ENCODE measurements at regions not wholly inside any gene's neighbourhood (a gene's known extent, or its start where the extent isn't known, plus 50 kb on each side); places are given as distances from the start of the nearest gene placed in this dataset.

DNA sequence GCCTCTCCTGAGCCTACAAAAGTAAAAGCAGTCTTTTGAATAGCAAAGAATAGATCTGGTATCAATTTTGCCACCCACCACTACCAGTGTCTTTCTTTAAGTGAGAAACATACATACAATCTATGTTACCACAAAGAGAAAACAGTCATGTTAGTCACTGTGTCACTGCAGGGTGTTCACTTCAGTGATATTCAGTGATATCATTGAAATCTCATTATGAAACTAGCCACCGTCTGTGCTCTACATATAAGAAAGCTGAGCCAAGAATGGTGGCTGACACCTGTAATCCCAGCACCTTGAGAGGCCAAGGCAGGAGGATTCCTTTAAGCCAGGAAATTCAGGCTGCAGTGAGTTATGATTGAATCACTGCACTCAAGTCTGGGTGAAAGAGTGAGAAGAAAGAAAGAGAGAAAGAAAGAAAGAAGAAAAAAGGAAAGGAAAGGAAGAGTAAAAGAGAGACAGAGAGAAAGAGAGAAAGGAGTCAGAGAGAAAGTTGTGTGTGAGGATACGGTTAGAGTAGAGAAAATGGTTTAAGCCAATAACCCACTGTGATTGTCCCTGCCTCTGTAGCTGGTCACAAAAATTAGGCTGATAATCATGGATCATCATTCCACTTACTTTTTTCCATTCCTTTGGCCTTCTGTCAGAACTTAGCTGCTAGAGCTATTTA is 847.1 kb downstream of the FAM181B start:
- H3K4me3 ChIP-seq (replicated peaks; ENCODE audit: low read depth, low read length) = no peak overlapping the region
- no peak for DNase-seq (ENCODE audit: low read depth)
- TF ChIP-seq, protein P1, sequence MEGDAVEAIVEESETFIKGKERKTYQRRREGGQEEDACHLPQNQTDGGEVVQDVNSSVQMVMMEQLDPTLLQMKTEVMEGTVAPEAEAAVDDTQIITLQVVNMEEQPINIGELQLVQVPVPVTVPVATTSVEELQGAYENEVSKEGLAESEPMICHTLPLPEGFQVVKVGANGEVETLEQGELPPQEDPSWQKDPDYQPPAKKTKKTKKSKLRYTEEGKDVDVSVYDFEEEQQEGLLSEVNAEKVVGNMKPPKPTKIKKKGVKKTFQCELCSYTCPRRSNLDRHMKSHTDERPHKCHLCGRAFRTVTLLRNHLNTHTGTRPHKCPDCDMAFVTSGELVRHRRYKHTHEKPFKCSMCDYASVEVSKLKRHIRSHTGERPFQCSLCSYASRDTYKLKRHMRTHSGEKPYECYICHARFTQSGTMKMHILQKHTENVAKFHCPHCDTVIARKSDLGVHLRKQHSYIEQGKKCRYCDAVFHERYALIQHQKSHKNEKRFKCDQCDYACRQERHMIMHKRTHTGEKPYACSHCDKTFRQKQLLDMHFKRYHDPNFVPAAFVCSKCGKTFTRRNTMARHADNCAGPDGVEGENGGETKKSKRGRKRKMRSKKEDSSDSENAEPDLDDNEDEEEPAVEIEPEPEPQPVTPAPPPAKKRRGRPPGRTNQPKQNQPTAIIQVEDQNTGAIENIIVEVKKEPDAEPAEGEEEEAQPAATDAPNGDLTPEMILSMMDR (IDR thresholded peaks at IDR 0.05; ENCODE audit: low read length, missing control alignments) = no peak

DNA sequence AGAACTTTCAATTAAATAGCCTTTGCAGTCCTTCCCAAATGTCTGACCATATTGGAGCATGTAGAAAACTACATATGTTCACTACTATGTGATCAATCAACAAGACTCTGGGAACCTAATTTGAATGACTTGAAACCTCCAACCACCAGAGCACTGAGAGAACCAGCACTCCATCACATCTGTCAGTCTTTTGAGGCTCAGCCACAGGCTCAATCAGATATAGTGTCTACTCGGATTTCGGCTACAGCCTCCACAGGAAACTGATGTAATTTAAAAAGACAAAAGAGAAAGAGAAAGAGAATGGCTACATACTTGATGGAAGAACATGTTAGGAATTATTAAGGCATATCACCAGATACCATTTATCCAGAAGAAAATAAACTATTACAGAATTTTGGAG is 859.0 kb downstream of the FAM181B start:
- TF ChIP-seq, protein P1 (IDR thresholded peaks at IDR 0.05; ENCODE audit: low read length, missing control alignments) = no peak
- H3K4me3 ChIP-seq (replicated peaks; ENCODE audit: low read depth, low read length) = no peak overlapping the region
- no peak for DNase-seq (ENCODE audit: low read depth)

DNA sequence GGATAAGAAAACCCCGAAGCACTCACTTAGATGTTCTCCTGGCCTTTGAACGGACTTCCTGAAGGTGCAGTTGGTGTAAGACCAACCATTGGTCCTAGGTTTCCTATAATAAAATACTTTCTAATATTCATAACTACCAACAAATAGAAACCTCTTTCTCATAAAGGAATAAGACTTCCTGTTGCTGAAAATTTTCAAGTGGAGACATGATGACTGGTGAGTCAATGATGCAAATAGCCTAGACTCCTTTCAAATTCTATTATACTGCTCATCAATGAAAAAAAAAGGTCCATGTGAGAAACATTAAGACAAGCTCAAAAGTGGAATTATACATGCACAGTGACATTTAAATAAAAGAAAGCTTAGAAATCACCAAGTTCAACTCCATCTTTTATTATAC is 862.8 kb downstream of the FAM181B start:
- no peak overlapping the region for H3K4me3 ChIP-seq (replicated peaks; ENCODE audit: low read depth, low read length)
- DNase-seq (ENCODE audit: low read depth) = no peak
- TF ChIP-seq, protein P1 (IDR thresholded peaks at IDR 0.05; ENCODE audit: low read length, missing control alignments) = no peak

DNA sequence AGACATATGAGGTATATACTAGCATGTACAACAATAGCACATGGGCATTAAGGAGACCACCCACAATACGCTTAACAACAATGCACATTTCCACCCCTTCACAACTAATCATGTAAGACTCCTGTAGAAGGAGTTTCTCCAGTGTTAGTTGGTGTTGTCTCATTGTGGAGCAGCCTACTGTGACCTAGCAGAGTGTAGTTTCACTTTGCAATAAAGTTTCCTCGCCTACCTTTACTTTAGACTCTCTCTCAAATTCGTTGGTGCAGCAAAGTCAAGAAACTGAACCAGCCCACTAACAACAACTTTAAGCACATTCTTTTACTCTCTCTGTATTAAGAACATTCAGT is 863.6 kb downstream of the FAM181B start:
- TF ChIP-seq, protein P1 (IDR thresholded peaks at IDR 0.05; ENCODE audit: low read length, missing control alignments) = no peak
- no peak for DNase-seq (ENCODE audit: low read depth)
- no peak overlapping the region for H3K4me3 ChIP-seq (replicated peaks; ENCODE audit: low read depth, low read length)

DNA sequence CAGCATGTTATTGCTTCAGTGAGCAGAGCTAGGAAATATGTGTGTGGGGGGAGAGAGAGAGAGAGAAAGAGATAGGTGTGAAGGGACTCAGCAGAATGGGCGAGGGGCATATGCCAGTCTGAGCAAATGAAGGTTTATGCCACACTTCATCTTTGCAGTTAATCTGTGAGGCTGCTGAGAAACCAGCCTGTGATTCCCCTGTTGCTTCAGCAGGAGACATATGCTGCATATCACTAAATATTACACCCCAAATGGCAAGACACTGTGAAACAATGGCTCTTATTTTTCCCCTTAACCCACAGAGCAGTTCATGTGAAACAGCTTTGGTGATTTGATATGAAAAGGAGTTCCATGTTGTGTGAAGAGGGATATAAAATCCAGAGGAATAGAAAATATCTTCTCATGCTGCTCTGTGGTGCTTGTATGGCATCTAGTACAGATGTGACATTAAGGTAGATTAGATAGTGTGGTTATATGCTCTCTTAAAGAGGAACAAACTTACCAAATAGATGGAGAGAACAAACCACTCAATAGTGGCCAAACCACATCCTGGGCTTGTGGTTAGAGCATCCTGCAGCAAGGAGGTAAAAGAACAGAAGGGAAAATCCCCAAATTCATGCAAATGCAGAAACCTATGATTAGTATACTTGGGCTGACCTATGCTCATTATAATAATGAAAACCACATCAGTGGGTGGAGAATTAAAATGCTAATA is 864.2 kb downstream of the FAM181B start:
- H3K4me3 ChIP-seq (replicated peaks; ENCODE audit: low read depth, low read length) = no peak overlapping the region
- TF ChIP-seq, protein P1 (IDR thresholded peaks at IDR 0.05; ENCODE audit: low read length, missing control alignments) = no peak
- peak; percentile 10 for DNase-seq (ENCODE audit: low read depth)

DNA sequence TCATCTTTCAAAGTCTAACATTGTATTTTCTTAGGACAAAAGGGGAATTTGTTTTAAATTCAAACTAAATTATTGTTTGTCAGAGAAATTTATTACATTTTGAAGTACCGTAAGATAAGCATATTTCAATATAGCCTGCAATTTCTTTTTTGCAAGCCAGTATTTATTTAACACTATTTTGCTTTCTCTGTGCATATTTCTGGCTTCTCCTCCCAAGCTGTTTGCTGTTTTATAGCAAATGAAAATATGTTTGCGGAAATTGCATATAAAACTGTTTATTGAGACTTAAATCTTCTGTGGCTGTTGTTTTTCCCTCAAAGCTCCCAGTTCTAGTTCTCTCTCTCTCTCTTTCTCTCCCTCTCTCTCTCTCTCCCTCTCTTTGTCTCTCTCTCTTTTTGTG is 866.8 kb downstream of the FAM181B start:
- TF ChIP-seq, protein P1 (IDR thresholded peaks at IDR 0.05; ENCODE audit: low read length, missing control alignments) = no peak
- no peak for DNase-seq (ENCODE audit: low read depth)

DNA sequence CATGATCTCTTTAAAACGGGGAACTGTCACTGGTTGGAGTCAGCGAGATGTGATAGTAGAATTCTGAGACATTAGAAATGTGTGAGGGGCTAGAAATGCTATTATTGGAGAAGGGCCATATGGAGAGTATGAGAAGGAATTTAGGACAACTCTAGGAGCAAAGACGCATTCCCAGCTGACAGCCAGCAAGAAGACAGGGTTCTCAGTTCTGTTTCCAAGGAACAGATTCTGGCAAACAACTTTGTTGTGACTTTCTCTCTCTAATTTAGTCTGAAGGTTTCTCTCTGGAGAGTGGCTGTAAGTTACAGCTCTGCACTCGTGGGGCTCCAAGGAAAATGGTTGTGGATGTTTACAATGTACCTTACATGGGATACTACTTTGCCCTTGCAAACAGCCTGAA is 876.3 kb downstream of the FAM181B start:
- TF ChIP-seq, protein P1 (IDR thresholded peaks at IDR 0.05; ENCODE audit: low read length, missing control alignments) = no peak
- no peak overlapping the region for H3K4me3 ChIP-seq (replicated peaks; ENCODE audit: low read depth, low read length)
- no peak for DNase-seq (ENCODE audit: low read depth)

More for the DNA sequence above, 866.8 kb downstream of the FAM181B start:
- no peak overlapping the region for H3K4me3 ChIP-seq (replicated peaks; ENCODE audit: low read depth, low read length)
